ENCODE measurements at regions not wholly inside any gene's neighbourhood (a gene's known extent, or its start where the extent isn't known, plus 50 kb on each side); places are given as distances from the start of the nearest gene placed in this dataset.

DNA sequence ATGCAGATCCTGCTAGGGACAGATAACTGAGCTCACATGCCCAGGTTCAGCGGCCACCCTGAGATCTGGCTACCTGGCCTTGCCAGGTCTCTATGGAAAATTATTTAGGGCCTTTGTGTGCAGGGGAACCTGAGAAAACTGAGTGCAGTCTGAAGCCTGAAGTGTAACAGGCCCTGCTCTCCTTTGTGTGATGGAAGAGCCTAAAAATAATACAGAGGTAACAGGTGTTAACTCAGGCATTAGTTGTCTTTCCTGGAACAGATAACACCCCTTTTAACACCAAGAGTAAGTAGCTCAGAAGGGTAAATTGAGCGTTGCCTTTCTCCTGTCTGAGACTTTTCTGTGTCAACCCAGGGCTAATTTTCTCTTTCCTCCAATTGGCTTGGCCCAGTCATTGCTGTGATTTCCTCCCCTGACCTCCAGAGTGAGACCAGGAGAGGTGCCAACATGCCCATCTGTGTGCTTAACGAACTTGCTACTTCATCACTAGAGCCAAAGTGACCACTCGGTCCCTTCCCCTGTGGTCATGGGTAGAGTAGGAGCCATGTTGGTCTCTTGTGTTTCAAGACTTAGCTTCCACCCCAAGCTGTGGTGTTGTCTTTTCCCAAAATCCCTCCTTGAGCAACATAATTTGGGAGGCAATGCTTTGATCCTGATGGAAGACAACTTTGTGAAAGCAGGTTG, 304.4 kb upstream of the JAG1 start:
- Histone ChIP-seq H3K36me3 (no peaks in the 10 kb centered on the region), H3K9me3 (no peaks in the 10 kb centered on the region), H3K4me3 (no peak overlapping the region), H3K27ac (no peak overlapping the region), H3K4me1 (peaks cover 0 to 17% (median 13%) of the 10 kb centered on the region in 4 donors), H3K27me3 (no peaks in the 10 kb centered on the region)
- intact Hi-C loops (cut with DNase I), result no loop called here
- WGBS, 2 donors, result 90 to 96% methylated on average over 4 of the region's 4 CpGs
- no peak for DNase-seq
- TF ChIP-seq POLR2AphosphoS5 (IDR thresholded peaks at IDR 0.05), result no peak
- no peak for TF ChIP-seq EP300 (IDR thresholded peaks at IDR 0.05)
- TF ChIP-seq POLR2A (IDR thresholded peaks at IDR 0.05), result no peak

DNA sequence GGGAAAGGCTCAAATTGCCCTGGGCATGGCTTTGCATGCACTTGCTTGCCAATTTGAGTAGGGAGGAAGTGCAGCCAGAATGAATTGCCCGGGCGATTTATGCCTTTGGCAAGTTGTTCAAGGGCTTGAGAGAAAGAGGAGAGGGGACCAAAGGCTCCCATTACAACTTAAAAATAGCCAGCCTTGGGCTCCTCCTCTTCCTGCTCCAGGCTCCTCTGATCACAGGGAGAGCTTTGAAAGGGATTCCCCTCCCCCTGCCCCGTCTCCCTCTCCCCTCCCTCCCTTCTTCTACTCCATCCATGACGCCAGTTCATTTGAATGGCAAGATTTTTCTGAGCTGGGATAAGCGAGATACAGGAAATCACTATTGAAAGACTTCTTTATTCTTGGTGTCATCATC, 304.9 kb upstream of the JAG1 start:
- Histone ChIP-seq H3K27me3 (no peaks in the 10 kb centered on the region), H3K36me3 (no peaks in the 10 kb centered on the region), H3K4me1 (peaks cover 0 to 19% (median 15%) of the 10 kb centered on the region in 4 donors), H3K27ac (no peak overlapping the region), H3K9me3 (no peaks in the 10 kb centered on the region), H3K4me3 (no peak overlapping the region)
- intact Hi-C loops (cut with DNase I), result no loop called here
- TF ChIP-seq POLR2AphosphoS5 (IDR thresholded peaks at IDR 0.05), result no peak
- TF ChIP-seq, protein P1, sequence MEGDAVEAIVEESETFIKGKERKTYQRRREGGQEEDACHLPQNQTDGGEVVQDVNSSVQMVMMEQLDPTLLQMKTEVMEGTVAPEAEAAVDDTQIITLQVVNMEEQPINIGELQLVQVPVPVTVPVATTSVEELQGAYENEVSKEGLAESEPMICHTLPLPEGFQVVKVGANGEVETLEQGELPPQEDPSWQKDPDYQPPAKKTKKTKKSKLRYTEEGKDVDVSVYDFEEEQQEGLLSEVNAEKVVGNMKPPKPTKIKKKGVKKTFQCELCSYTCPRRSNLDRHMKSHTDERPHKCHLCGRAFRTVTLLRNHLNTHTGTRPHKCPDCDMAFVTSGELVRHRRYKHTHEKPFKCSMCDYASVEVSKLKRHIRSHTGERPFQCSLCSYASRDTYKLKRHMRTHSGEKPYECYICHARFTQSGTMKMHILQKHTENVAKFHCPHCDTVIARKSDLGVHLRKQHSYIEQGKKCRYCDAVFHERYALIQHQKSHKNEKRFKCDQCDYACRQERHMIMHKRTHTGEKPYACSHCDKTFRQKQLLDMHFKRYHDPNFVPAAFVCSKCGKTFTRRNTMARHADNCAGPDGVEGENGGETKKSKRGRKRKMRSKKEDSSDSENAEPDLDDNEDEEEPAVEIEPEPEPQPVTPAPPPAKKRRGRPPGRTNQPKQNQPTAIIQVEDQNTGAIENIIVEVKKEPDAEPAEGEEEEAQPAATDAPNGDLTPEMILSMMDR (IDR thresholded peaks at IDR 0.05), result no peak
- TF ChIP-seq POLR2A (IDR thresholded peaks at IDR 0.05), result no peak
- no peak for TF ChIP-seq EP300 (IDR thresholded peaks at IDR 0.05)
- WGBS, 2 donors, result 77 to 87% methylated on average over 5 of the region's 5 CpGs
- DNase-seq, result no peak

DNA sequence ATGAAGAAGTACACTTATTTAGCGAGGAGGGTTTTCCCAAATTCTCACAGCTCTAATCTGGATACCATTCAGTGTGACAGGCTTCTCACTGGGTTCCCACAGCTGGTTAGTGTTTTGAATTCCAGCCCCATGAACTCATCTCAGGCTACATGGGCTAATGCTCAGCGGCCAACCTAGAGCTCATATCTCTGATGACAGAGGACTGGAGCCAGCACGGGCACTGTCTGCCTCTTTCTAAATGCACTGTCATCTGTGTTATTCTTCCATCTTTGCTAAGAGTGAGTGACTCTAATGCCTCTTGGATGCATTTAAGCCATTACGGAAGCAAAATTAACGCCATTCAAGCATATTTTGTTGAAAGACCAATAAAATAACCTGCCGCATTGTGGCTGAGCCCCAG, 308.9 kb upstream of the JAG1 start:
- 75 to 89% methylated on average over 6 of the region's 6 CpGs for WGBS, 2 donors
- Histone ChIP-seq H3K27ac (peak overlapping the region in 3 of 4 donors; percentile 50 to 61 (median 55)), H3K4me3 (no peak overlapping the region), H3K9me3 (no peaks in the 10 kb centered on the region), H3K36me3 (no peaks in the 10 kb centered on the region), H3K27me3 (no peaks in the 10 kb centered on the region), H3K4me1 (peaks cover 0 to 19% (median 17%) of the 10 kb centered on the region in 4 donors)
- DNase-seq, result peak; percentile 65
- TF ChIP-seq POLR2AphosphoS5 (IDR thresholded peaks at IDR 0.05) (peak in 3 of 4 donors; percentile 38 to 59 (median 56)), POLR2A (IDR thresholded peaks at IDR 0.05) (no peak)
- TF ChIP-seq, protein P1 (IDR thresholded peaks at IDR 0.05), result no peak
- intact Hi-C loops (cut with DNase I), result no loop called here

DNA sequence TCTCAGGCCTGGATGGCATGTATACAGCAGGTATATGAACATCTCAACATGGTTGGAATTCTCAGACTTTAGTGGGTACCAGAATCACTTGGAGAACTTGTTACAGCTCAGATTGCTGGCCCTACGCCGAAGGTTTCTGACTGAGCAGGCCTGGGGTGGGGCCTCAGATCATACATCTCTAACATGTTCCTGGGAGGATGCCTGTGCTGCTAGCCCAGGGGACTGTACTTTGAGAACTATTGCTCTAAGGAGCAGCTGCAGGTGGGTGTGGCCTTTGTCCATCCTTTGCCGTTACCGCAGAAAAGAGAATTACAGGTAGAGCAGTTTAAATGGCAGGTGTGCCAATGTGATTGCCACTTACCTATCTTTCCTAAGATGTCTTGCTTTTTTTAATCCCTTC, 310.5 kb upstream of the JAG1 start:
- TF ChIP-seq, protein P1 (IDR thresholded peaks at IDR 0.05), result no peak
- TF ChIP-seq POLR2A (IDR thresholded peaks at IDR 0.05), result no peak
- H3K4me1 ChIP-seq, result peaks cover 0 to 23% (median 18%) of the 10 kb centered on the region in 4 donors
- DNase-seq, result no peak

DNA sequence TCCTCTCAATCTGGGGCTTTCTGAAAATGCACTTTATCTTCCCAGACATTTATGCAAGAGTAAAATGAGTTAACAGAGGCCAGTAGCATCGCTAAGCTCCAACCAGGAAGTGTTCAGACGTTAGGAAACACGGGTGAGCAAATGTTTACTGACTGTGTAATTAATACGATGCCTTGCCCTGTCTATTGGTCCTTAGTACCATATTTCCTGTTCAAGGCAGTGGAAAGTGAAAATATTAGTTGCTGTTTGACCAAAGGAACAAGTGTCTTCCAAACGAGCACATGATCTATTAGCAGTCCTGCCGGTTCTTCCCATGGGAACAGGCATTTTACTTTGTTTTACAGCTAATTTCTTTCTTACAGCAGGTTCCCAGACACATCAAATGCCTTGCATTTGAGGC, 311.1 kb upstream of the JAG1 start:
- DNase-seq, result no peak
- Histone ChIP-seq H3K4me3 (no peak overlapping the region), H3K4me1 (peaks cover 0 to 23% (median 18%) of the 10 kb centered on the region in 4 donors), H3K9me3 (no peaks in the 10 kb centered on the region), H3K27me3 (no peaks in the 10 kb centered on the region), H3K27ac (no peak overlapping the region), H3K36me3 (no peaks in the 10 kb centered on the region)
- 15 to 52% methylated on average over 6 of the region's 6 CpGs for WGBS, 2 donors
- intact Hi-C loops (cut with DNase I), result no loop called here
- no peak for TF ChIP-seq EP300 (IDR thresholded peaks at IDR 0.05)
- no peak for TF ChIP-seq POLR2AphosphoS5 (IDR thresholded peaks at IDR 0.05)
- TF ChIP-seq POLR2A (IDR thresholded peaks at IDR 0.05), result no peak
- TF ChIP-seq, protein P1 (IDR thresholded peaks at IDR 0.05), result no peak

More for the DNA sequence above, 310.5 kb upstream of the JAG1 start:
- no peak overlapping the region for H3K27ac ChIP-seq
- no peaks in the 10 kb centered on the region for H3K36me3 ChIP-seq
- WGBS, 2 donors, result 22 to 71% methylated on average over 4 of the region's 4 CpGs
- intact Hi-C loops (cut with DNase I), result no loop called here
- H3K27me3 ChIP-seq, result no peaks in the 10 kb centered on the region
- no peaks in the 10 kb centered on the region for H3K9me3 ChIP-seq
- no peak overlapping the region for H3K4me3 ChIP-seq

All from sigmoid colon (tissue), 6 donors.